HepG2 (cell line): ENCODE measurements at regions not wholly inside any gene's neighbourhood (a gene's known extent, or its start where the extent isn't known, plus 50 kb on each side); places are given as distances from the start of the nearest gene placed in this dataset.

Experiments used
- ATAC-seq: fragments of 200-7000 bp; cut with Tn5 transposase; 3 replicates; pipeline ENCODE4 v1.9.1; 2020; ENCODE audit warnings: mild to moderate bottlenecking, moderate library complexity
- BruUV-seq: library from RNA; stranded (reverse); fragments of 400-500 nt; replicated peaks from 2 replicates; lab custom pipeline; 2021; lab: Mats Ljungman, UMichigan
- CTCF ChIA-PET: fragments of 300-600 bp; formaldehyde crosslinking; extraction: SDS; loops from one replicate; lab custom pipeline; 2021; ENCODE audit warnings: low total read pairs, inconsistent platforms, low intra/inter-chr PET ratio; lab: Yijun Ruan, JAX
- POLR2A ChIA-PET: fragments of 350-600 bp; sonication (Branson Sonifier 250); formaldehyde crosslinking; loops from one replicate; lab custom pipeline; 2020; ENCODE audit warnings: antibody characterized with exemption, inconsistent platforms; lab: Yijun Ruan, JAX
- DNase-seq: peaks from one replicate; pipeline ENCODE4 v3.0.0-alpha.2; 2015; ENCODE audit warnings: low spot score
- FAIRE-seq: peaks from 3 replicates; lab custom pipeline; 2011; peaks lifted over from hg19 to GRCh38; lab: Jason Lieb, UNC
- H2AFZ ChIP-seq: one replicate; pipeline ENCODE4 v1.6.1; 2011; ENCODE audit warnings: low read length, inconsistent platforms
- H3K27ac ChIP-seq: fragments of 300-600 bp; 3 replicates; pipeline ENCODE4 v1.8.0; 2011; ENCODE audit warnings: mixed run types, mild to moderate bottlenecking, mixed read lengths, low read length, inconsistent platforms; ENCODE audit not compliant: insufficient read depth; ENCODE audit errors: extremely low read length
- H3K27me3 ChIP-seq, 2 experiments: fragments of 200-600 bp in 1 of 2; 2 replicates in 1 of 2; 3 replicates in 1 of 2; pipeline versions ENCODE4 v1.6.0 to v1.8.0; 2011; ENCODE audit warnings: low read length in 2 of 2, mild to moderate bottlenecking in 2 of 2, moderate library complexity in 2 of 2, inconsistent platforms in 1 of 2; ENCODE audit not compliant: insufficient read depth in 2 of 2, control insufficient read depth in 1 of 2
- H3K36me3 ChIP-seq, 2 experiments: fragments of 200-600 bp in 1 of 2; replicated peaks in 1 of 2; 2 replicates in 1 of 2; 3 replicates in 1 of 2; pipeline versions ENCODE4 v1.5.1 to v1.8.0; 2011; ENCODE audit warnings: low read length in 2 of 2, inconsistent platforms in 1 of 2; ENCODE audit not compliant: insufficient read depth in 2 of 2, control insufficient read depth in 1 of 2
- H3K4me1 ChIP-seq: 2 replicates; pipeline ENCODE4 v1.5.1; 2012; ENCODE audit warnings: low read length, inconsistent platforms; ENCODE audit not compliant: insufficient read depth
- H3K4me2 ChIP-seq: 2 replicates; pipeline ENCODE4 v1.6.0; 2011; ENCODE audit warnings: low read depth, low read length, inconsistent platforms
- H3K4me3 ChIP-seq, 3 experiments: fragments of 200-600 bp in 1 of 3; sonication (generic), shearing (Covaris generic) in 1 of 3; replicated peaks in 1 of 3; 2 replicates each; pipeline ENCODE4 v1.5.1; 2011 to 2016; ENCODE audit warnings: low read length in 3 of 3, inconsistent platforms in 2 of 3, low read depth in 2 of 3, mild to moderate bottlenecking in 2 of 3, control low read depth in 1 of 3, mixed read lengths in 1 of 3; ENCODE audit not compliant: insufficient read depth in 1 of 3
- H3K79me2 ChIP-seq: one replicate; pipeline ENCODE4 v1.6.1; 2011; ENCODE audit warnings: low read length, inconsistent platforms; ENCODE audit not compliant: insufficient read depth
- H3K9ac ChIP-seq: 2 replicates; pipeline ENCODE4 v1.6.0; 2011; ENCODE audit warnings: mild to moderate bottlenecking, low read depth, low read length, inconsistent platforms; ENCODE audit not compliant: insufficient read depth
- H3K9me3 ChIP-seq: 2 replicates; pipeline ENCODE4 v1.5.1; 2012; ENCODE audit warnings: mild to moderate bottlenecking, low read length
- H4K20me1 ChIP-seq: 2 replicates; pipeline ENCODE4 v1.6.0; 2011; ENCODE audit warnings: inconsistent platforms, mild to moderate bottlenecking, low read length, moderate library complexity; ENCODE audit not compliant: insufficient read depth
- IKZF4 ChIP-seq: sonication (generic); formaldehyde crosslinking; IDR thresholded peaks from 2 replicates; pipeline ENCODE4 v1.5.1; 2020; ENCODE audit warnings: borderline replicate concordance, mild to moderate bottlenecking, low read depth, missing genetic modification reagents; ENCODE audit errors: not compliant biosample characterization
- NBN ChIP-seq: fragments of 450-650 bp; conservative IDR thresholded peaks from 2 replicates; pipeline ENCODE4 v1.6.1; 2017
- PCBP2 ChIP-seq: fragments of 200-400 bp; formaldehyde crosslinking; optimal IDR thresholded peaks from 2 replicates; pipeline ENCODE3; 2018; ENCODE audit warnings: low read length, low read depth; ENCODE audit not compliant: poor library complexity, severe bottlenecking
- ZNF180 ChIP-seq: sonication (generic); formaldehyde crosslinking; IDR thresholded peaks from 2 replicates; pipeline ENCODE4 v1.4.0; 2020; ENCODE audit warnings: low read depth, missing genetic modification reagents, borderline replicate concordance
- ZNF547 ChIP-seq: sonication (generic); formaldehyde crosslinking; IDR thresholded peaks from 2 replicates; pipeline ENCODE4 v1.5.1; 2020; ENCODE audit warnings: mild to moderate bottlenecking, missing genetic modification reagents
- ZNF788 ChIP-seq: sonication (generic); formaldehyde crosslinking; IDR thresholded peaks from 2 replicates; pipeline ENCODE4 v1.5.0; 2020; ENCODE audit warnings: mild to moderate bottlenecking, missing genetic modification reagents, borderline replicate concordance
- WGBS: methylation state at CpG from one replicate; pipeline ENCODE4 v1.1.6; 2017; ENCODE audit warnings: low lambda C conversion rate; 5-methylcytosine and 5-hydroxymethylcytosine counted together
- in situ Hi-C: cut with HindIII; loops from 2 replicates; pipeline ENCODE4 v1.10.0; 2017; ENCODE audit warnings: low pct_unique_long_range_greater_than_20kb; ENCODE audit not compliant: extremely low pct_ligation_motif_present
- intact Hi-C: fragments of 100-400 bp; cut with micrococcal nuclease; formaldehyde crosslinking; loops from one replicate; pipeline ENCODE4 v1.10.0; 2022; ENCODE audit not compliant: unreplicated experiment
- TF ChIP-seq, protein P1 (sequence below): sonication (generic); formaldehyde crosslinking; IDR thresholded peaks from 2 replicates; pipeline ENCODE4 v1.8.0; 2022; ENCODE audit warnings: missing genetic modification reagents, mild to moderate bottlenecking, borderline replicate concordance
- TF ChIP-seq, protein P2 (sequence below): sonication (generic); formaldehyde crosslinking; IDR thresholded peaks from 2 replicates; pipeline ENCODE4 v1.8.0; 2022; ENCODE audit warnings: missing genetic modification reagents, mild to moderate bottlenecking, moderate library complexity, borderline replicate concordance
- TF ChIP-seq, protein P3 (sequence below): sonication (generic); formaldehyde crosslinking; IDR thresholded peaks from 2 replicates; pipeline ENCODE4 v1.8.1; 2023; ENCODE audit warnings: mild to moderate bottlenecking, missing genetic modification reagents, borderline replicate concordance
- TF ChIP-seq, protein P4 (sequence below): sonication (generic); formaldehyde crosslinking; IDR thresholded peaks from 2 replicates; pipeline ENCODE4 v1.4.0; 2020; ENCODE audit warnings: missing genetic modification reagents, mild to moderate bottlenecking, borderline replicate concordance

DNA sequence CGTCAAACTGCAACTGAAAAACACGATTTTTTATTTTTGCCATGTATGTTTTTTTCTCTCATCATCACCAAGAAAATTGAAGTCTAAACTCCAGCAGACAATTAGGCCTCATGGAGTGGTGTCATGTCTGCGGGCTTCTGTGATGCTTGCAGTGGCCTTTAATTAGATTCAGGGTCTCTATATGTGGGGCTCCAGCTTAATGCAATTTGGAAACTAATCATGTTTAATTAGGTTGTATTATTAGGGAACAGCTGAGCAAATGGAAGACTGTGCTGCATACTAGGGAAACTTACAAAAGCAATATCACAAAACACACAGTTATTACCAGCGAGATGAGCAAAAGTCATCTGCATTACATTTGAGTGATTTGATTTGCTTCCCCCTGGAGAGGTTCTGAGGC lies 132.9 kb upstream of the PMEPA1 start (continued):
- TF ChIP-seq ZNF788 (CRISPR knock-in tag) = no peak
- no peak for TF ChIP-seq NBN
- TF ChIP-seq IKZF4 (CRISPR knock-in tag) = no peak
- no peak for TF ChIP-seq ZNF547 (CRISPR knock-in tag)
- TF ChIP-seq, protein P1, sequence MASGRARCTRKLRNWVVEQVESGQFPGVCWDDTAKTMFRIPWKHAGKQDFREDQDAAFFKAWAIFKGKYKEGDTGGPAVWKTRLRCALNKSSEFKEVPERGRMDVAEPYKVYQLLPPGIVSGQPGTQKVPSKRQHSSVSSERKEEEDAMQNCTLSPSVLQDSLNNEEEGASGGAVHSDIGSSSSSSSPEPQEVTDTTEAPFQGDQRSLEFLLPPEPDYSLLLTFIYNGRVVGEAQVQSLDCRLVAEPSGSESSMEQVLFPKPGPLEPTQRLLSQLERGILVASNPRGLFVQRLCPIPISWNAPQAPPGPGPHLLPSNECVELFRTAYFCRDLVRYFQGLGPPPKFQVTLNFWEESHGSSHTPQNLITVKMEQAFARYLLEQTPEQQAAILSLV (CRISPR knock-in tag) = no peak
- TF ChIP-seq, protein P2, sequence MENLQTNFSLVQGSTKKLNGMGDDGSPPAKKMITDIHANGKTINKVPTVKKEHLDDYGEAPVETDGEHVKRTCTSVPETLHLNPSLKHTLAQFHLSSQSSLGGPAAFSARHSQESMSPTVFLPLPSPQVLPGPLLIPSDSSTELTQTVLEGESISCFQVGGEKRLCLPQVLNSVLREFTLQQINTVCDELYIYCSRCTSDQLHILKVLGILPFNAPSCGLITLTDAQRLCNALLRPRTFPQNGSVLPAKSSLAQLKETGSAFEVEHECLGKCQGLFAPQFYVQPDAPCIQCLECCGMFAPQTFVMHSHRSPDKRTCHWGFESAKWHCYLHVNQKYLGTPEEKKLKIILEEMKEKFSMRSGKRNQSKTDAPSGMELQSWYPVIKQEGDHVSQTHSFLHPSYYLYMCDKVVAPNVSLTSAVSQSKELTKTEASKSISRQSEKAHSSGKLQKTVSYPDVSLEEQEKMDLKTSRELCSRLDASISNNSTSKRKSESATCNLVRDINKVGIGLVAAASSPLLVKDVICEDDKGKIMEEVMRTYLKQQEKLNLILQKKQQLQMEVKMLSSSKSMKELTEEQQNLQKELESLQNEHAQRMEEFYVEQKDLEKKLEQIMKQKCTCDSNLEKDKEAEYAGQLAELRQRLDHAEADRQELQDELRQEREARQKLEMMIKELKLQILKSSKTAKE (CRISPR knock-in tag) = no peak
- TF ChIP-seq PCBP2 = no peak

DNA sequence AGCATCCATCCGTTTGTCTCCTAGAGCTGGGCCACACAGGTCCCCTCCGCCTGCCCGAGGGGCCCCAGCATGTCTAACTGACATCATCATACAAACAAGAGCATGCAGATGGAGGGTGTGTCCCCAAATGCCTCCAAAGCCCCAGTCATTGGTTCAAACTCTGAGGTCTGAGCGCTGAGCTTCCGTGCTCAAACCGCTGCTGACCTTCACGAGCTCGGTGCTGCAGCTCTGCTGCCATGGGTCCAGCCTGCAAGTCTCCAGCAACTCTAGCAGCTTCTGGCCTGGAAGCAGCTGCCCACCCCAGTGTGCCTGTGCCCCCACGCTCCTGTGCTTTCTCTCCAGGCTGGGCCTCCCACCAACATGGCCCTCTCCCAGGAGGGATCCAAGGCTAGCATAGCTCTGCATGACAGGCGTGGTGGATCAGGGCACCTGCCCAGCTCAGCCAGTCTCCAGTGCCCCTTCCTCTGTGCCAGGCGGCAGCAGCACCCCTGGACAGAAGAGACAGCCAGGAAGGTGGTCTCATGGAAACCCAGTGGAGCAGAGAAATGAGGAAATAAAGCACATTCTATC lies 131.6 kb upstream of the PMEPA1 start:
- Histone ChIP-seq H3K79me2 (no peaks in the 10 kb centered on the region), H3K9me3 (no peaks in the 10 kb centered on the region), H3K4me2 (no peak overlapping the region), H3K27me3 (peaks cover 20 to 65% of the 10 kb centered on the region in 2 experiments; a peak in 4 of 5 replicates), H3K9ac (no peak overlapping the region), H3K36me3 (no peaks in the 10 kb centered on the region), H3K27ac (no peak overlapping the region), H3K4me3 (no peak overlapping the region)
- FAIRE-seq = no peak
- no TSS peak for BruUV-seq
- in situ Hi-C loops = no loop called here
- ChIA-PET CTCF (no interaction called here), POLR2A (no interaction called here)
- 12% methylated on average over 10 of the region's 11 CpGs for WGBS
- ATAC-seq = no peak
- TF ChIP-seq, protein P3, sequence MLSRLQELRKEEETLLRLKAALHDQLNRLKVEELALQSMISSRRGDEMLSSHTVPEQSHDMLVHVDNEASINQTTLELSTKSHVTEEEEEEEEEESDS (CRISPR knock-in tag) = no peak
- TF ChIP-seq ZNF180 (CRISPR knock-in tag) = no peak
- TF ChIP-seq, protein P4, sequence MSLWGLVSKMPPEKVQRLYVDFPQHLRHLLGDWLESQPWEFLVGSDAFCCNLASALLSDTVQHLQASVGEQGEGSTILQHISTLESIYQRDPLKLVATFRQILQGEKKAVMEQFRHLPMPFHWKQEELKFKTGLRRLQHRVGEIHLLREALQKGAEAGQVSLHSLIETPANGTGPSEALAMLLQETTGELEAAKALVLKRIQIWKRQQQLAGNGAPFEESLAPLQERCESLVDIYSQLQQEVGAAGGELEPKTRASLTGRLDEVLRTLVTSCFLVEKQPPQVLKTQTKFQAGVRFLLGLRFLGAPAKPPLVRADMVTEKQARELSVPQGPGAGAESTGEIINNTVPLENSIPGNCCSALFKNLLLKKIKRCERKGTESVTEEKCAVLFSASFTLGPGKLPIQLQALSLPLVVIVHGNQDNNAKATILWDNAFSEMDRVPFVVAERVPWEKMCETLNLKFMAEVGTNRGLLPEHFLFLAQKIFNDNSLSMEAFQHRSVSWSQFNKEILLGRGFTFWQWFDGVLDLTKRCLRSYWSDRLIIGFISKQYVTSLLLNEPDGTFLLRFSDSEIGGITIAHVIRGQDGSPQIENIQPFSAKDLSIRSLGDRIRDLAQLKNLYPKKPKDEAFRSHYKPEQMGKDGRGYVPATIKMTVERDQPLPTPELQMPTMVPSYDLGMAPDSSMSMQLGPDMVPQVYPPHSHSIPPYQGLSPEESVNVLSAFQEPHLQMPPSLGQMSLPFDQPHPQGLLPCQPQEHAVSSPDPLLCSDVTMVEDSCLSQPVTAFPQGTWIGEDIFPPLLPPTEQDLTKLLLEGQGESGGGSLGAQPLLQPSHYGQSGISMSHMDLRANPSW (CRISPR knock-in tag) = no peak
- TF ChIP-seq, all 625 proteins: peak for 0
- Histone ChIP-seq H4K20me1 (no peaks in the 10 kb centered on the region), H3K4me1 (no peaks in the 10 kb centered on the region), H2AFZ (no peak overlapping the region)
- DNase-seq = no peak
- intact Hi-C loops = no loop called here
